Osteoblast (primary cell): ENCODE measurements at regions not wholly inside any gene's neighbourhood (a gene's known extent, or its start where the extent isn't known, plus 50 kb on each side); places are given as distances from the start of the nearest gene placed in this dataset.

ENCODE experiments used
- DNase-seq: peaks from one replicate; pipeline ENCODE4 v3.0.0; 2011; ENCODE audit warnings: low spot score, mixed read lengths; ENCODE audit not compliant: insufficient read length; ENCODE audit errors: missing footprints
- H2AFZ ChIP-seq: 2 replicates; pipeline ENCODE4 v1.6.0; 2011; ENCODE audit warnings: mild to moderate bottlenecking, low read length
- H3K27ac ChIP-seq: 2 replicates; pipeline ENCODE4 v1.5.1; 2011; ENCODE audit warnings: mild to moderate bottlenecking, low read depth, low read length, moderate library complexity
- H3K27me3 ChIP-seq: 2 replicates; pipeline ENCODE4 v1.6.0; 2012; ENCODE audit warnings: mild to moderate bottlenecking, control low read depth, inconsistent platforms, low read length, moderate library complexity; ENCODE audit not compliant: insufficient read depth
- H3K36me3 ChIP-seq: 2 replicates; pipeline ENCODE4 v1.5.1; 2011; ENCODE audit warnings: mild to moderate bottlenecking, low read length, control low read depth, moderate library complexity; ENCODE audit not compliant: insufficient read depth
- H3K4me1 ChIP-seq: 2 replicates; pipeline ENCODE4 v1.5.1; 2011; ENCODE audit warnings: mild to moderate bottlenecking, low read length, control low read depth, moderate library complexity; ENCODE audit not compliant: insufficient read depth
- H3K4me2 ChIP-seq: 2 replicates; pipeline ENCODE4 v1.6.0; 2011; ENCODE audit warnings: mild to moderate bottlenecking, low read length; ENCODE audit not compliant: insufficient read depth
- H3K4me3 ChIP-seq: fragments of 200-600 bp; sonication (generic); 3 replicates; pipeline ENCODE4 v1.5.1; 2012; ENCODE audit warnings: mild to moderate bottlenecking, low read length, inconsistent platforms; ENCODE audit not compliant: insufficient read depth
- H3K79me2 ChIP-seq: 2 replicates; pipeline ENCODE4 v1.6.0; 2012; ENCODE audit warnings: mild to moderate bottlenecking, low read length, control low read depth, inconsistent platforms; ENCODE audit not compliant: insufficient read depth
- H3K9me3 ChIP-seq: 2 replicates; pipeline ENCODE4 v1.5.1; 2011; ENCODE audit warnings: low read depth, low read length, control low read depth
- H4K20me1 ChIP-seq: 2 replicates; pipeline ENCODE4 v1.6.0; 2012; ENCODE audit warnings: mild to moderate bottlenecking, low read length, control low read depth; ENCODE audit not compliant: insufficient read depth
- CTCF ChIP-seq: IDR thresholded peaks from 2 replicates; pipeline ENCODE4 v1.5.1; 2011; ENCODE audit warnings: mild to moderate bottlenecking, low read depth, low read length, moderate library complexity; ENCODE audit errors: extremely low read depth

GRCh38 chr4:66023061-66023460 lies 352.8 kb upstream of the EPHA5 start:
- no peak for DNase-seq

GRCh38 chr4:66017671-66018070 lies 347.4 kb upstream of the EPHA5 start:
- no peak for DNase-seq
- no peak for TF ChIP-seq CTCF
- Histone ChIP-seq H3K27ac (no peak overlapping the region), H3K4me1 (no peaks in the 10 kb centered on the region), H3K9me3 (no peaks in the 10 kb centered on the region), H3K36me3 (no peaks in the 10 kb centered on the region), H4K20me1 (no peaks in the 10 kb centered on the region), H3K4me2 (no peak overlapping the region), H3K27me3 (no peaks in the 10 kb centered on the region), H3K79me2 (no peaks in the 10 kb centered on the region), H2AFZ (no peak overlapping the region), H3K4me3 (no peak overlapping the region)

More at GRCh38 chr4:66023061-66023460, 352.8 kb upstream of the EPHA5 start:
- H3K4me2 ChIP-seq: no peak overlapping the region
- no peaks in the 10 kb centered on the region for H3K36me3 ChIP-seq
- H3K27ac ChIP-seq: no peak overlapping the region
- H3K79me2 ChIP-seq: no peaks in the 10 kb centered on the region
- H3K9me3 ChIP-seq: no peaks in the 10 kb centered on the region
- H3K4me1 ChIP-seq: no peaks in the 10 kb centered on the region
- H2AFZ ChIP-seq: no peak overlapping the region
- no peak for TF ChIP-seq CTCF
- H4K20me1 ChIP-seq: no peaks in the 10 kb centered on the region
- no peak overlapping the region for H3K4me3 ChIP-seq
- no peaks in the 10 kb centered on the region for H3K27me3 ChIP-seq

- Histone ChIP-seq H3K36me3 (no peaks in the 10 kb centered on the region), H3K27me3 (no peaks in the 10 kb centered on the region), H3K79me2 (no peaks in the 10 kb centered on the region), H2AFZ (no peak overlapping the region), H3K4me3 (no peak overlapping the region), H4K20me1 (no peaks in the 10 kb centered on the region), H3K4me1 (no peaks in the 10 kb centered on the region), H3K27ac (no peak overlapping the region), H3K9me3 (no peaks in the 10 kb centered on the region), H3K4me2 (no peak overlapping the region)
- TF ChIP-seq CTCF: no peak
- DNase-seq: no peak
Measured at GRCh38 chr4:66016240-66016639, 346.0 kb upstream of the EPHA5 start.

GRCh38 chr4:66014146-66014765 lies 344.0 kb upstream of the EPHA5 start:
- H3K79me2 ChIP-seq: no peaks in the 10 kb centered on the region
- no peak for DNase-seq
- H3K36me3 ChIP-seq: no peaks in the 10 kb centered on the region
- no peaks in the 10 kb centered on the region for H4K20me1 ChIP-seq
- TF ChIP-seq CTCF: no peak
- H3K4me3 ChIP-seq: no peak overlapping the region
- no peak overlapping the region for H3K27ac ChIP-seq
- no peak overlapping the region for H3K4me2 ChIP-seq
- no peaks in the 10 kb centered on the region for H3K27me3 ChIP-seq
- H2AFZ ChIP-seq: no peak overlapping the region
- H3K9me3 ChIP-seq: no peaks in the 10 kb centered on the region
- no peaks in the 10 kb centered on the region for H3K4me1 ChIP-seq
